ENCODE measurements at regions not wholly inside any gene's neighbourhood (a gene's known extent, or its start where the extent isn't known, plus 50 kb on each side); places are given as distances from the start of the nearest gene placed in this dataset.

- DNase-seq (ENCODE audit: low spot score): no peak
- H3K9me3 Mint-ChIP-seq: no peaks in the 10 kb centered on the region
- intact Hi-C loops (cut with micrococcal nuclease): no loop called here
- H3K36me3 Mint-ChIP-seq (ENCODE audit: low read depth): no peaks in the 10 kb centered on the region
- no peaks in the 10 kb centered on the region for H3K27me3 Mint-ChIP-seq (ENCODE audit: insufficient read depth)
- no peaks in the 10 kb centered on the region for H3K4me1 Mint-ChIP-seq (ENCODE audit: low read depth)
- H3K4me3 Mint-ChIP-seq: no peak overlapping the region
- H3K27ac Mint-ChIP-seq: no peak overlapping the region
These were observed 93.0 kb downstream of the SLC25A47 start for GRCh38 chr14:100416081-100416680.

GRCh38 chr14:100416921-100417860, 94.1 kb downstream of the SLC25A47 start:
- Mint-ChIP-seq H3K9me3 (no peaks in the 10 kb centered on the region), H3K27ac (no peak overlapping the region), H3K4me3 (no peak overlapping the region), H3K36me3 (ENCODE audit: low read depth) (no peaks in the 10 kb centered on the region), H3K27me3 (ENCODE audit: insufficient read depth) (no peaks in the 10 kb centered on the region), H3K4me1 (ENCODE audit: low read depth) (no peaks in the 10 kb centered on the region)
- intact Hi-C loops (cut with micrococcal nuclease): no loop called here
- DNase-seq (ENCODE audit: low spot score): no peak

GRCh38 chr14:100419856-100420255, 96.7 kb downstream of the SLC25A47 start:
- Mint-ChIP-seq H3K36me3 (ENCODE audit: low read depth) (no peaks in the 10 kb centered on the region), H3K4me1 (ENCODE audit: low read depth) (peaks cover 1% of the 10 kb centered on the region), H3K9me3 (no peaks in the 10 kb centered on the region), H3K27me3 (ENCODE audit: insufficient read depth) (no peaks in the 10 kb centered on the region), H3K27ac (no peak overlapping the region), H3K4me3 (no peak overlapping the region)
- no peak for DNase-seq (ENCODE audit: low spot score)
- intact Hi-C loops (cut with micrococcal nuclease): no loop called here

GRCh38 chr14:100421756-100422470, 98.8 kb downstream of the SLC25A47 start:
- no peak for DNase-seq (ENCODE audit: low spot score)
- Mint-ChIP-seq H3K36me3 (ENCODE audit: low read depth) (no peaks in the 10 kb centered on the region), H3K27ac (no peak overlapping the region), H3K4me1 (ENCODE audit: low read depth) (peaks cover 5% of the 10 kb centered on the region), H3K4me3 (no peak overlapping the region), H3K27me3 (ENCODE audit: insufficient read depth) (no peaks in the 10 kb centered on the region), H3K9me3 (no peaks in the 10 kb centered on the region)
- intact Hi-C loops (cut with micrococcal nuclease): no loop called here

GRCh38 chr14:100422556-100423316, 99.6 kb downstream of the SLC25A47 start:
- H3K36me3 Mint-ChIP-seq (ENCODE audit: low read depth): no peaks in the 10 kb centered on the region
- intact Hi-C loops (cut with micrococcal nuclease): no loop called here
- H3K9me3 Mint-ChIP-seq: no peaks in the 10 kb centered on the region
- no peaks in the 10 kb centered on the region for H3K27me3 Mint-ChIP-seq (ENCODE audit: insufficient read depth)
- H3K4me1 Mint-ChIP-seq (ENCODE audit: low read depth): peaks cover 5% of the 10 kb centered on the region
- DNase-seq (ENCODE audit: low spot score): no peak
- no peak overlapping the region for H3K27ac Mint-ChIP-seq
- no peak overlapping the region for H3K4me3 Mint-ChIP-seq

GRCh38 chr14:100423317-100424010, 100.3 kb downstream of the SLC25A47 start:
- intact Hi-C loops (cut with micrococcal nuclease): no loop called here
- no peaks in the 10 kb centered on the region for H3K27me3 Mint-ChIP-seq (ENCODE audit: insufficient read depth)
- H3K27ac Mint-ChIP-seq: no peak overlapping the region
- no peaks in the 10 kb centered on the region for H3K36me3 Mint-ChIP-seq (ENCODE audit: low read depth)
- no peaks in the 10 kb centered on the region for H3K9me3 Mint-ChIP-seq
- no peak for DNase-seq (ENCODE audit: low spot score)
- no peak overlapping the region for H3K4me3 Mint-ChIP-seq
- peaks cover 5% of the 10 kb centered on the region for H3K4me1 Mint-ChIP-seq (ENCODE audit: low read depth)

- Mint-ChIP-seq H3K36me3 (ENCODE audit: low read depth) (no peaks in the 10 kb centered on the region), H3K4me3 (no peak overlapping the region), H3K27ac (peak overlapping the region; percentile 0), H3K9me3 (no peaks in the 10 kb centered on the region), H3K27me3 (ENCODE audit: insufficient read depth) (no peaks in the 10 kb centered on the region), H3K4me1 (ENCODE audit: low read depth) (peaks cover 5% of the 10 kb centered on the region)
- no peak for DNase-seq (ENCODE audit: low spot score)
- intact Hi-C loops (cut with micrococcal nuclease): no loop called here
These were observed 101.6 kb downstream of the SLC25A47 start for GRCh38 chr14:100424504-100425428.

- Mint-ChIP-seq H3K27ac (no peak overlapping the region), H3K9me3 (no peaks in the 10 kb centered on the region), H3K27me3 (ENCODE audit: insufficient read depth) (no peaks in the 10 kb centered on the region), H3K4me1 (ENCODE audit: low read depth) (peaks cover 5% of the 10 kb centered on the region), H3K36me3 (ENCODE audit: low read depth) (no peaks in the 10 kb centered on the region), H3K4me3 (no peak overlapping the region)
- intact Hi-C loops (cut with micrococcal nuclease): no loop called here
- no peak for DNase-seq (ENCODE audit: low spot score)
These were observed 102.3 kb downstream of the SLC25A47 start for GRCh38 chr14:100425429-100425827.

- peaks cover 5% of the 10 kb centered on the region for H3K4me1 Mint-ChIP-seq (ENCODE audit: low read depth)
- intact Hi-C loops (cut with micrococcal nuclease): no loop called here
- H3K9me3 Mint-ChIP-seq: no peaks in the 10 kb centered on the region
- no peak overlapping the region for H3K27ac Mint-ChIP-seq
- H3K27me3 Mint-ChIP-seq (ENCODE audit: insufficient read depth): no peaks in the 10 kb centered on the region
- no peak for DNase-seq (ENCODE audit: low spot score)
- no peak overlapping the region for H3K4me3 Mint-ChIP-seq
- no peaks in the 10 kb centered on the region for H3K36me3 Mint-ChIP-seq (ENCODE audit: low read depth)
These were observed 103.2 kb downstream of the SLC25A47 start for GRCh38 chr14:100426314-100426713.

GRCh38 chr14:100427166-100427565, 104.0 kb downstream of the SLC25A47 start:
- intact Hi-C loops (cut with micrococcal nuclease): no loop called here
- H3K9me3 Mint-ChIP-seq: no peaks in the 10 kb centered on the region
- no peaks in the 10 kb centered on the region for H3K27me3 Mint-ChIP-seq (ENCODE audit: insufficient read depth)

GRCh38 chr14:100428727-100429126, 105.6 kb downstream of the SLC25A47 start:
- DNase-seq (ENCODE audit: low spot score): no peak
- no peak overlapping the region for H3K27ac Mint-ChIP-seq
- H3K4me3 Mint-ChIP-seq: no peak overlapping the region
- intact Hi-C loops (cut with micrococcal nuclease): no loop called here
- peaks cover 5% of the 10 kb centered on the region for H3K4me1 Mint-ChIP-seq (ENCODE audit: low read depth)
- H3K27me3 Mint-ChIP-seq (ENCODE audit: insufficient read depth): no peaks in the 10 kb centered on the region
- H3K36me3 Mint-ChIP-seq (ENCODE audit: low read depth): no peaks in the 10 kb centered on the region
- no peaks in the 10 kb centered on the region for H3K9me3 Mint-ChIP-seq

More at GRCh38 chr14:100427166-100427565, 104.0 kb downstream of the SLC25A47 start:
- Mint-ChIP-seq H3K4me1 (ENCODE audit: low read depth) (peaks cover 5% of the 10 kb centered on the region), H3K4me3 (no peak overlapping the region), H3K27ac (no peak overlapping the region), H3K36me3 (ENCODE audit: low read depth) (no peaks in the 10 kb centered on the region)
- DNase-seq (ENCODE audit: low spot score): no peak
